ENCODE measurements at regions not wholly inside any gene's neighbourhood (a gene's known extent, or its start where the extent isn't known, plus 50 kb on each side); places are given as distances from the start of the nearest gene placed in this dataset.

DNA sequence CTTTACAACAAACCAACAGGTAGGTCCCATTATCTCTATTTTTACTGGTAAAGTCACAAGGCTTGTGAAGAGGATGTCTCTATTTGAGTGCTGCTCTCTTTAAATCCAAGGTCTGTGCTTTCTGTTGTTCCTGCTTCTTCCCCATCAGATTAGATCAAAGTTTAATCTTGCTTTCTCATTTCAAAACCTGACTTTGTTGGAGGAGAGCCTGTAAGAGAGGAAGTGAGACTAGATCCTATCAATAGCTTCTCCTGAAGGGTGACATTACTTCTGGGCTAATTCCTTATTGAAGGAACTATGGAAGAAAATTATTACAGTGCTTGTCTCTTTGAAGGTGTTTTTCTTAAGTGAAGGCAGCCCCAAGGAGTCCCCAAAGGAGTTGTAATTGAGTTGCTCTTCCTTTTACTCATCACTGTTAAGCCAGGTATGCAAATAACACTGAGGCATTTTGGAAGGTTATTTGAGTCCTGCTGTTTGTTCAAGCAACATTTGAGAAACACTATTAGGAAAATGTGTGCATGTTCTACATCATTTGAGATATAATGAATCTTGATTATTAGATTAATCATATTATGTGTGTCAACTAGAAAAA is 146.2 kb upstream of the MBL2 start:
- no peaks in the 10 kb centered on the region for H3K4me1 ChIP-seq (ENCODE audit: low read depth, poor library complexity, severe bottlenecking)
- H3K27ac ChIP-seq = no peak overlapping the region
- no peak overlapping the region for H3K4me3 ChIP-seq (IDR thresholded peaks at IDR 0.05; ENCODE audit: insufficient read depth, low read depth, low read length)
- no peaks in the 10 kb centered on the region for H4K20me1 ChIP-seq (ENCODE audit: insufficient read depth)
- no peaks in the 10 kb centered on the region for H3K79me2 ChIP-seq (ENCODE audit: insufficient read depth, low read depth)
- H3K36me3 ChIP-seq (ENCODE audit: insufficient read depth) = no peaks in the 10 kb centered on the region
- no peak overlapping the region for H3K4me2 ChIP-seq
- H3K27me3 ChIP-seq (ENCODE audit: insufficient read depth, low read depth) = no peaks in the 10 kb centered on the region
- H3K9ac ChIP-seq = no peak overlapping the region
- no peak overlapping the region for H2AFZ ChIP-seq (ENCODE audit: low read depth)
- TF ChIP-seq CTCF (conservative IDR thresholded peaks at IDR 0.05; ENCODE audit: low read depth, low read length) = no peak

GRCh38 chr10:52915391-52915790 is 142.8 kb upstream of the MBL2 start:
- H3K27ac ChIP-seq = no peak overlapping the region
- no peak overlapping the region for H2AFZ ChIP-seq (ENCODE audit: low read depth)
- no peaks in the 10 kb centered on the region for H3K27me3 ChIP-seq (ENCODE audit: insufficient read depth, low read depth)
- no peak overlapping the region for H3K4me2 ChIP-seq
- no peaks in the 10 kb centered on the region for H3K79me2 ChIP-seq (ENCODE audit: insufficient read depth, low read depth)
- no peaks in the 10 kb centered on the region for H3K36me3 ChIP-seq (ENCODE audit: insufficient read depth)
- H3K4me1 ChIP-seq (ENCODE audit: low read depth, poor library complexity, severe bottlenecking) = no peaks in the 10 kb centered on the region
- H3K4me3 ChIP-seq (IDR thresholded peaks at IDR 0.05; ENCODE audit: insufficient read depth, low read depth, low read length) = no peak overlapping the region
- no peak overlapping the region for H3K9ac ChIP-seq
- no peak for TF ChIP-seq CTCF (conservative IDR thresholded peaks at IDR 0.05; ENCODE audit: low read depth, low read length)
- H4K20me1 ChIP-seq (ENCODE audit: insufficient read depth) = no peaks in the 10 kb centered on the region

GRCh38 chr10:52911163-52911562 is 138.6 kb upstream of the MBL2 start:
- H3K79me2 ChIP-seq (ENCODE audit: insufficient read depth, low read depth) = no peaks in the 10 kb centered on the region
- no peaks in the 10 kb centered on the region for H3K36me3 ChIP-seq (ENCODE audit: insufficient read depth)
- no peaks in the 10 kb centered on the region for H3K4me1 ChIP-seq (ENCODE audit: low read depth, poor library complexity, severe bottlenecking)
- no peaks in the 10 kb centered on the region for H4K20me1 ChIP-seq (ENCODE audit: insufficient read depth)
- H2AFZ ChIP-seq (ENCODE audit: low read depth) = no peak overlapping the region
- H3K9ac ChIP-seq = no peak overlapping the region
- no peak overlapping the region for H3K27ac ChIP-seq
- no peak for TF ChIP-seq CTCF (conservative IDR thresholded peaks at IDR 0.05; ENCODE audit: low read depth, low read length)
- H3K4me3 ChIP-seq (IDR thresholded peaks at IDR 0.05; ENCODE audit: insufficient read depth, low read depth, low read length) = no peak overlapping the region
- H3K4me2 ChIP-seq = no peak overlapping the region
- H3K27me3 ChIP-seq (ENCODE audit: insufficient read depth, low read depth) = no peaks in the 10 kb centered on the region

DNA sequence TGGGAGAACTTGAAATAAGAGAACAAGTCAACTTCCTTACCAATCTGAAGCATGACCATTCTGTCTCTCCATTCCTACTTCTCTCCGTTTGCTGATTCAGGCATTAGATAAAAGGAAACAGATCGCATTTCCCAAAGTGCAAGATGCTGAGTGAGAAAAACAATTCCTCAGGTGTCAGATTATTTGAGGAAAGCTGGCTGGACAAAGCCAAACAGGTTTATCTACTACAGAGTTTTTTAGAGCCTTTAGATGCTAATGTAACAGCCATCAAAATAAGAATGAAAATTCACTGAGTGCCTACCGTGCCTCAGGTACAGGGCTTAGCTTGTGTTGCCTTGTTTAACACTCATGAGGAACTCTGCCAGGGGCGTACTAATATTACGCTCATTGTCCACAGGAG is 135.9 kb upstream of the MBL2 start:
- no peak overlapping the region for H3K27ac ChIP-seq
- TF ChIP-seq CTCF (conservative IDR thresholded peaks at IDR 0.05; ENCODE audit: low read depth, low read length) = no peak
- H2AFZ ChIP-seq (ENCODE audit: low read depth) = no peak overlapping the region

More for the DNA sequence above, 135.9 kb upstream of the MBL2 start:
- Histone ChIP-seq H3K27me3 (ENCODE audit: insufficient read depth, low read depth) (no peaks in the 10 kb centered on the region), H3K4me3 (IDR thresholded peaks at IDR 0.05; ENCODE audit: insufficient read depth, low read depth, low read length) (no peak overlapping the region), H4K20me1 (ENCODE audit: insufficient read depth) (no peaks in the 10 kb centered on the region), H3K36me3 (ENCODE audit: insufficient read depth) (no peaks in the 10 kb centered on the region), H3K4me1 (ENCODE audit: low read depth, poor library complexity, severe bottlenecking) (no peaks in the 10 kb centered on the region), H3K79me2 (ENCODE audit: insufficient read depth, low read depth) (no peaks in the 10 kb centered on the region), H3K4me2 (no peak overlapping the region), H3K9ac (no peak overlapping the region)

Data from KMS-11 (cell line).